Fibroblast of lung (primary cell): ENCODE measurements at regions not wholly inside any gene's neighbourhood (a gene's known extent, or its start where the extent isn't known, plus 50 kb on each side); places are given as distances from the start of the nearest gene placed in this dataset.

Source experiments
- DNase-seq, 2 donors: peaks; one replicate each; pipeline versions ENCODE4 v3.0.0 to v3.0.0-alpha.2; 2010; ENCODE audit warnings: low read depth in 2 of 2
- H2AFZ ChIP-seq: 2 replicates; pipeline ENCODE4 v1.5.1; 2012; ENCODE audit warnings: low read length, control low read depth, inconsistent platforms
- H3K27ac ChIP-seq: 2 replicates; pipeline ENCODE4 v1.5.1; 2011; ENCODE audit warnings: low read length, control low read depth; ENCODE audit not compliant: insufficient read depth
- H3K27me3 ChIP-seq: 2 replicates; pipeline ENCODE4 v1.5.1; 2011; ENCODE audit warnings: mild to moderate bottlenecking, low read length; ENCODE audit not compliant: control insufficient read depth, insufficient read depth
- H3K36me3 ChIP-seq: 2 replicates; pipeline ENCODE4 v1.5.1; 2011; ENCODE audit warnings: low read length; ENCODE audit not compliant: control insufficient read depth, insufficient read depth
- H3K4me1 ChIP-seq: 2 replicates; pipeline ENCODE4 v1.5.1; 2011; ENCODE audit warnings: low read length; ENCODE audit not compliant: control insufficient read depth, insufficient read depth; ENCODE audit errors: extremely low read depth
- H3K4me2 ChIP-seq: 2 replicates; pipeline ENCODE4 v1.5.1; 2011; ENCODE audit warnings: low read length, control low read depth; ENCODE audit not compliant: insufficient read depth; ENCODE audit errors: extremely low read depth
- H3K4me3 ChIP-seq, 4 experiments: fragments of 200-600 bp in 1 of 4; sonication (generic) in 1 of 4; replicated peaks in 1 of 4; 2 replicates each; pipeline ENCODE4 v1.5.1; 2011 to 2016; ENCODE audit warnings: low read length in 4 of 4, low read depth in 3 of 4, mild to moderate bottlenecking in 3 of 4, control low read depth in 2 of 4, inconsistent platforms in 1 of 4, mixed read lengths in 1 of 4; ENCODE audit not compliant: insufficient read depth in 1 of 4; ENCODE audit errors: control extremely low read depth in 1 of 4
- H3K79me2 ChIP-seq: 2 replicates; pipeline ENCODE4 v1.5.1; 2012; ENCODE audit warnings: mild to moderate bottlenecking, low read length, inconsistent platforms; ENCODE audit not compliant: control insufficient read depth, insufficient read depth
- H3K9ac ChIP-seq: 2 replicates; pipeline ENCODE4 v1.5.1; 2011; ENCODE audit warnings: mild to moderate bottlenecking, low read length, control low read depth; ENCODE audit not compliant: insufficient read depth
- H3K9me3 ChIP-seq: 2 replicates; pipeline ENCODE4 v1.5.1; 2012; ENCODE audit warnings: low read depth, low read length; ENCODE audit not compliant: control insufficient read depth, insufficient read depth
- H4K20me1 ChIP-seq: 2 replicates; pipeline ENCODE4 v1.5.1; 2011; ENCODE audit warnings: low read length; ENCODE audit not compliant: control insufficient read depth, insufficient read depth; ENCODE audit errors: extremely low read depth
- CTCF ChIP-seq, 2 donors: IDR thresholded peaks in 1 of 2; conservative IDR thresholded peaks in 1 of 2; 1 replicate in 1 of 2; 2 replicates in 1 of 2; pipeline ENCODE4 v1.5.1; 2011 to 2012; ENCODE audit warnings: low read length in 2 of 2, control low read depth in 1 of 2, inconsistent platforms in 1 of 2, low read depth in 1 of 2, mild to moderate bottlenecking in 1 of 2
- EZH2 ChIP-seq: IDR thresholded peaks from 2 replicates; pipeline ENCODE4 v1.5.1; 2012; ENCODE audit warnings: low read length, control low read depth, mild to moderate bottlenecking; ENCODE audit errors: missing control alignments

GRCh38 chr15:38674448-38674847 is 109.8 kb upstream of the RASGRP1 start:
- H4K20me1 ChIP-seq, result no peaks in the 10 kb centered on the region
- no peak for DNase-seq
- no peaks in the 10 kb centered on the region for H3K9me3 ChIP-seq
- no peak overlapping the region for H2AFZ ChIP-seq
- H3K9ac ChIP-seq, result no peak overlapping the region
- no peak overlapping the region for H3K27ac ChIP-seq
- H3K36me3 ChIP-seq, result no peaks in the 10 kb centered on the region
- no peaks in the 10 kb centered on the region for H3K4me1 ChIP-seq
- no peak overlapping the region for H3K4me3 ChIP-seq
- H3K79me2 ChIP-seq, result no peaks in the 10 kb centered on the region
- TF ChIP-seq EZH2 (no peak), CTCF (conservative IDR thresholded peaks at IDR 0.05 in 1 of 2, IDR thresholded peaks at IDR 0.05 in 1 of 2; ENCODE audit: low read depth in 1 of 2, low read length in 2 of 2) (no peak)
- H3K27me3 ChIP-seq, result no peaks in the 10 kb centered on the region
- H3K4me2 ChIP-seq, result no peak overlapping the region

- TF ChIP-seq EZH2 (no peak), CTCF (conservative IDR thresholded peaks at IDR 0.05 in 1 of 2, IDR thresholded peaks at IDR 0.05 in 1 of 2; ENCODE audit: low read depth in 1 of 2, low read length in 2 of 2) (no peak)
- H3K36me3 ChIP-seq, result no peaks in the 10 kb centered on the region
- no peaks in the 10 kb centered on the region for H3K4me1 ChIP-seq
- no peaks in the 10 kb centered on the region for H4K20me1 ChIP-seq
- H3K4me2 ChIP-seq, result no peak overlapping the region
- no peaks in the 10 kb centered on the region for H3K27me3 ChIP-seq
- no peak overlapping the region for H3K9ac ChIP-seq
- H2AFZ ChIP-seq, result no peak overlapping the region
- H3K27ac ChIP-seq, result no peak overlapping the region
- no peak for DNase-seq
- H3K4me3 ChIP-seq, result no peak overlapping the region
- H3K9me3 ChIP-seq, result no peaks in the 10 kb centered on the region
- H3K79me2 ChIP-seq, result no peaks in the 10 kb centered on the region
Observed at GRCh38 chr15:38678281-38678680, 113.7 kb upstream of the RASGRP1 start.

- H3K36me3 ChIP-seq, result no peaks in the 10 kb centered on the region
- H2AFZ ChIP-seq, result no peak overlapping the region
Observed at GRCh38 chr15:38680775-38681174, 116.2 kb upstream of the RASGRP1 start.

More at GRCh38 chr15:38680775-38681174, 116.2 kb upstream of the RASGRP1 start:
- peaks cover 3% of the 10 kb centered on the region for H3K27me3 ChIP-seq
- no peak overlapping the region for H3K4me3 ChIP-seq
- H3K9me3 ChIP-seq, result no peaks in the 10 kb centered on the region
- no peak for DNase-seq
- no peak overlapping the region for H3K27ac ChIP-seq
- no peak overlapping the region for H3K4me2 ChIP-seq
- no peaks in the 10 kb centered on the region for H3K4me1 ChIP-seq
- TF ChIP-seq EZH2 (no peak), CTCF (conservative IDR thresholded peaks at IDR 0.05 in 1 of 2, IDR thresholded peaks at IDR 0.05 in 1 of 2; ENCODE audit: low read depth in 1 of 2, low read length in 2 of 2) (no peak)
- no peaks in the 10 kb centered on the region for H4K20me1 ChIP-seq
- H3K79me2 ChIP-seq, result no peaks in the 10 kb centered on the region
- no peak overlapping the region for H3K9ac ChIP-seq
